ENCODE measurements at regions not wholly inside any gene's neighbourhood (a gene's known extent, or its start where the extent isn't known, plus 50 kb on each side); places are given as distances from the start of the nearest gene placed in this dataset.

- no TSS peak for BruUV-seq (replicated peaks)
- H3K27ac ChIP-seq (ENCODE audit: low read depth, low read length, poor library complexity, severe bottlenecking): no peak overlapping the region
- CTCF ChIA-PET: no interaction called here
- H3K9me3 ChIP-seq (ENCODE audit: low read depth, low read length, poor library complexity, severe bottlenecking): no peaks in the 10 kb centered on the region
- H3K4me3 ChIP-seq (ENCODE audit: low read depth, low read length, poor library complexity, severe bottlenecking): no peak overlapping the region
- no peaks in the 10 kb centered on the region for H3K4me1 ChIP-seq (ENCODE audit: insufficient read depth, low read length, poor library complexity, severe bottlenecking)
- no peak for TF ChIP-seq EZH2 (IDR thresholded peaks at IDR 0.05; ENCODE audit: borderline replicate concordance, low read depth, low read length, poor library complexity, severe bottlenecking)
- TF ChIP-seq CTCF (conservative IDR thresholded peaks at IDR 0.05; ENCODE audit: low read depth, low read length): no peak
- H3K27me3 ChIP-seq (replicated peaks; ENCODE audit: insufficient read depth, low read depth, low read length, poor library complexity): peaks cover 21% of the 10 kb centered on the region
- POLR2A ChIA-PET (ENCODE audit: low non-redundant PET): no interaction called here
- DNase-seq (ENCODE audit: low spot score): no peak
- no peaks in the 10 kb centered on the region for H3K36me3 ChIP-seq (ENCODE audit: insufficient read depth, low read length, poor library complexity, severe bottlenecking)
- intact Hi-C loops (cut with micrococcal nuclease; ENCODE audit: unreplicated experiment): no loop called here
Observed at GRCh38 chr18:4801151-4801550, 346.0 kb upstream of the DLGAP1 start.

GRCh38 chr18:4797002-4797685, 342.0 kb upstream of the DLGAP1 start:
- Histone ChIP-seq H3K4me3 (ENCODE audit: low read depth, low read length, poor library complexity, severe bottlenecking) (no peak overlapping the region), H3K27me3 (replicated peaks; ENCODE audit: insufficient read depth, low read depth, low read length, poor library complexity) (peaks cover 20% of the 10 kb centered on the region), H3K4me1 (ENCODE audit: insufficient read depth, low read length, poor library complexity, severe bottlenecking) (no peaks in the 10 kb centered on the region), H3K9me3 (ENCODE audit: low read depth, low read length, poor library complexity, severe bottlenecking) (no peaks in the 10 kb centered on the region), H3K36me3 (ENCODE audit: insufficient read depth, low read length, poor library complexity, severe bottlenecking) (no peaks in the 10 kb centered on the region), H3K27ac (ENCODE audit: low read depth, low read length, poor library complexity, severe bottlenecking) (no peak overlapping the region)
- intact Hi-C loops (cut with micrococcal nuclease; ENCODE audit: unreplicated experiment): no loop called here
- POLR2A ChIA-PET (ENCODE audit: low non-redundant PET): no interaction called here
- CTCF ChIA-PET: no interaction called here
- BruUV-seq (replicated peaks): no TSS peak
- no peak for TF ChIP-seq CTCF (conservative IDR thresholded peaks at IDR 0.05; ENCODE audit: low read depth, low read length)
- TF ChIP-seq EZH2 (IDR thresholded peaks at IDR 0.05; ENCODE audit: borderline replicate concordance, low read depth, low read length, poor library complexity, severe bottlenecking): no peak
- DNase-seq (ENCODE audit: low spot score): no peak

GRCh38 chr18:4789506-4789905, 334.4 kb upstream of the DLGAP1 start:
- no peak for DNase-seq (ENCODE audit: low spot score)
- no peak overlapping the region for H3K27ac ChIP-seq (ENCODE audit: low read depth, low read length, poor library complexity, severe bottlenecking)
- CTCF ChIA-PET: no interaction called here
- no TSS peak for BruUV-seq (replicated peaks)
- intact Hi-C loops (cut with micrococcal nuclease; ENCODE audit: unreplicated experiment): loop anchor here (10.0 kb wide), 1 partner anchor 165 kb away; no protein-coding TSS in a partner anchor
- no peak for TF ChIP-seq EZH2 (IDR thresholded peaks at IDR 0.05; ENCODE audit: borderline replicate concordance, low read depth, low read length, poor library complexity, severe bottlenecking)
- TF ChIP-seq CTCF (conservative IDR thresholded peaks at IDR 0.05; ENCODE audit: low read depth, low read length): no peak
- H3K4me3 ChIP-seq (ENCODE audit: low read depth, low read length, poor library complexity, severe bottlenecking): no peak overlapping the region
- POLR2A ChIA-PET (ENCODE audit: low non-redundant PET): no interaction called here
- H3K9me3 ChIP-seq (ENCODE audit: low read depth, low read length, poor library complexity, severe bottlenecking): no peaks in the 10 kb centered on the region
- peaks cover 15% of the 10 kb centered on the region for H3K27me3 ChIP-seq (replicated peaks; ENCODE audit: insufficient read depth, low read depth, low read length, poor library complexity)
- H3K36me3 ChIP-seq (ENCODE audit: insufficient read depth, low read length, poor library complexity, severe bottlenecking): no peaks in the 10 kb centered on the region
- H3K4me1 ChIP-seq (ENCODE audit: insufficient read depth, low read length, poor library complexity, severe bottlenecking): no peaks in the 10 kb centered on the region
